GM12878 (cell line): ENCODE measurements at regions not wholly inside any gene's neighbourhood (a gene's known extent, or its start where the extent isn't known, plus 50 kb on each side); places are given as distances from the start of the nearest gene placed in this dataset.

ENCODE experiments used
- ATAC-seq: fragments of 200-7000 bp; cut with Tn5 transposase; 3 replicates; pipeline ENCODE4 v1.9.1; 2020; ENCODE audit warnings: mild to moderate bottlenecking, moderate library complexity
- BruUV-seq: library from RNA; stranded (reverse); fragments of 400-500 nt; replicated peaks from 2 replicates; lab custom pipeline; 2021; lab: Mats Ljungman, UMichigan
- CTCF ChIA-PET: fragments of 300-600 bp; sonication (Branson Sonifier 250); formaldehyde crosslinking; extraction: SDS; loops from one replicate; lab custom pipeline; 2021; ENCODE audit warnings: inconsistent platforms; lab: Yijun Ruan, JAX
- POLR2A ChIA-PET: fragments of 350-600 bp; formaldehyde crosslinking; extraction: SDS; loops from one replicate; lab custom pipeline; 2021; ENCODE audit warnings: inconsistent platforms; lab: Charles Lee
- RAD21 ChIA-PET: fragments of 300-600 bp; sonication (Branson Sonifier 250); formaldehyde crosslinking; loops from one replicate; lab custom pipeline; 2023; ENCODE audit warnings: antibody characterized with exemption; ENCODE audit not compliant: unreplicated experiment; lab: Charles Lee
- SMC1A ChIA-PET: fragments of 300-600 bp; sonication (Branson Sonifier 250); formaldehyde crosslinking; loops from one replicate; lab custom pipeline; 2023; ENCODE audit not compliant: unreplicated experiment, uncharacterized antibody; lab: Charles Lee
- DNase-seq: peaks from one replicate; pipeline ENCODE4 v3.0.0-alpha.2; 2011; ENCODE audit warnings: low read depth, low spot score
- FAIRE-seq: peaks from 3 replicates; lab custom pipeline; 2011; peaks lifted over from hg19 to GRCh38; lab: Jason Lieb, UNC
- H2AFZ ChIP-seq: 2 replicates; pipeline ENCODE4 v1.6.0; 2011; ENCODE audit warnings: low read depth, low read length, control low read depth; ENCODE audit not compliant: control insufficient read depth
- H3K27ac ChIP-seq: 2 replicates; pipeline ENCODE4 v1.5.1; 2011; ENCODE audit warnings: control low read depth; ENCODE audit not compliant: control insufficient read depth, insufficient read depth
- H3K27me3 ChIP-seq, 2 experiments: replicated peaks in 1 of 2; 2 replicates each; pipeline versions ENCODE4 v1.6.0 to v1.6.1; 2011; ENCODE audit warnings: low read length in 1 of 2; ENCODE audit not compliant: control insufficient read depth in 2 of 2, insufficient read depth in 2 of 2
- H3K36me3 ChIP-seq, 2 experiments: 2 replicates each; pipeline ENCODE4 v1.5.1; 2011; ENCODE audit warnings: low read length in 1 of 2; ENCODE audit not compliant: control insufficient read depth in 2 of 2, insufficient read depth in 2 of 2
- H3K4me1 ChIP-seq: 2 replicates; pipeline ENCODE4 v1.6.1; 2011; ENCODE audit warnings: mild to moderate bottlenecking, low read length, moderate library complexity, mixed read lengths; ENCODE audit not compliant: control insufficient read depth, insufficient read depth
- H3K4me2 ChIP-seq: 2 replicates; pipeline ENCODE4 v1.6.0; 2011; ENCODE audit warnings: control low read depth; ENCODE audit not compliant: control insufficient read depth, insufficient read depth
- H3K4me3 ChIP-seq: fragments of 200-600 bp; sonication (generic); 2 replicates; pipeline ENCODE4 v1.5.1; 2016
- H3K79me2 ChIP-seq: 2 replicates; pipeline ENCODE4 v1.6.0; 2011; ENCODE audit warnings: low read length; ENCODE audit not compliant: control insufficient read depth, insufficient read depth
- H3K9ac ChIP-seq: 2 replicates; pipeline ENCODE4 v1.8.0; 2011; ENCODE audit warnings: low read length, control low read depth, mixed read lengths; ENCODE audit not compliant: control insufficient read depth, insufficient read depth
- H3K9me3 ChIP-seq: replicated peaks from 3 replicates; pipeline ENCODE4 v1.5.1; 2011; ENCODE audit warnings: mild to moderate bottlenecking, low read length; ENCODE audit not compliant: control insufficient read depth, insufficient read depth
- H4K20me1 ChIP-seq: 2 replicates; pipeline ENCODE4 v1.6.0; 2011; ENCODE audit not compliant: control insufficient read depth, insufficient read depth
- BCL11A ChIP-seq: IDR thresholded peaks from 2 replicates; pipeline ENCODE4 v1.6.1; 2011; ENCODE audit warnings: low read depth, low read length
- IKZF2 ChIP-seq, 2 experiments: fragments of 450-650 bp; IDR thresholded peaks; 2 replicates each; pipeline ENCODE4 v1.6.1; 2017; ENCODE audit warnings: mild to moderate bottlenecking in 2 of 2, moderate library complexity in 2 of 2
- POLR2A ChIP-seq: IDR thresholded peaks from 2 replicates; pipeline ENCODE4 v1.6.1; 2011; ENCODE audit warnings: low read depth, mild to moderate bottlenecking, low read length
- RELA ChIP-seq: fragments of 450-650 bp; IDR thresholded peaks from 2 replicates; pipeline ENCODE4 v1.8.0; 2014; ENCODE audit warnings: borderline replicate concordance; ENCODE audit not compliant: partially characterized antibody
- WRNIP1 ChIP-seq: IDR thresholded peaks from 2 replicates; pipeline ENCODE4 v1.6.1; 2011; ENCODE audit warnings: low read depth, low read length, improper control_type of control experiment, borderline replicate concordance
- YY1 ChIP-seq: IDR thresholded peaks from 2 replicates; pipeline ENCODE4 v1.6.1; 2011; ENCODE audit warnings: low read depth, mild to moderate bottlenecking, low read length
- ZNF217 ChIP-seq: fragments of 450-650 bp; IDR thresholded peaks from 2 replicates; pipeline ENCODE4 v1.6.1; 2017; ENCODE audit warnings: antibody characterized with exemption, mild to moderate bottlenecking
- in situ Hi-C: fragments of 300-500 bp; cut with MboI; formaldehyde crosslinking; loops from 9 replicates; pipeline ENCODE4 v1.14.3; 2018; ENCODE audit warnings: mixed read lengths
- intact Hi-C: fragments of 100-400 bp; cut with micrococcal nuclease; formaldehyde crosslinking; loops from one replicate; pipeline ENCODE4 v1.14.2; 2022; ENCODE audit not compliant: unreplicated experiment
- TF ChIP-seq, protein P1 (sequence below): fragments of 450-650 bp; IDR thresholded peaks from 2 replicates; pipeline ENCODE4 v1.6.1; 2016; ENCODE audit warnings: mild to moderate bottlenecking
- TF ChIP-seq, protein P2 (sequence below): fragments of 450-650 bp; formaldehyde crosslinking; IDR thresholded peaks from 2 replicates; pipeline ENCODE4 v1.4.0; 2022; ENCODE audit warnings: mild to moderate bottlenecking, moderate library complexity

DNA sequence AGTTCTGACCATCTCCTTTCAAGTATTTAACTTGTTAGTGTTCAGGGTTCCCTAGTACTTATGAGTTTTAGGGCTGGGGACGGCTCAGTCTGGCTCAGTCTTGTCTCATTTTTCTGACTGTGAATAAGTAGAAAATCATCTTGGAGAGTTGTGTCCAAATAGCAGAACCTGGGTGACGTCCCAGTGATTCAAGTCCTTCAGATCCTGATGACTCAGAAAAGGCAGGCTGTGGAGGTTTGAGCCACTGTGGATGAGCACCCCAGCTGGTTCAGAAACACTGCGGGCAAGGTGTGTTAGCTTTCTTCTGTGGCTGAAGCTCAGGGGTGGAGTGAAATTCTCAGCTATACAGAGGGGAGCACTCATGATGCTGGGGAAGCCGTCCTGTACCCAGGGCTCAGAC, 154.4 kb upstream of the NPY start (continued):
- TF ChIP-seq, protein P1, sequence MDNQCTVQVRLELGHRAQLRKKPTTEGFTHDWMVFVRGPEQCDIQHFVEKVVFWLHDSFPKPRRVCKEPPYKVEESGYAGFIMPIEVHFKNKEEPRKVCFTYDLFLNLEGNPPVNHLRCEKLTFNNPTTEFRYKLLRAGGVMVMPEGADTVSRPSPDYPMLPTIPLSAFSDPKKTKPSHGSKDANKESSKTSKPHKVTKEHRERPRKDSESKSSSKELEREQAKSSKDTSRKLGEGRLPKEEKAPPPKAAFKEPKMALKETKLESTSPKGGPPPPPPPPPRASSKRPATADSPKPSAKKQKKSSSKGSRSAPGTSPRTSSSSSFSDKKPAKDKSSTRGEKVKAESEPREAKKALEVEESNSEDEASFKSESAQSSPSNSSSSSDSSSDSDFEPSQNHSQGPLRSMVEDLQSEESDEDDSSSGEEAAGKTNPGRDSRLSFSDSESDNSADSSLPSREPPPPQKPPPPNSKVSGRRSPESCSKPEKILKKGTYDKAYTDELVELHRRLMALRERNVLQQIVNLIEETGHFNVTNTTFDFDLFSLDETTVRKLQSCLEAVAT, result no peak
- TF ChIP-seq, protein P2, sequence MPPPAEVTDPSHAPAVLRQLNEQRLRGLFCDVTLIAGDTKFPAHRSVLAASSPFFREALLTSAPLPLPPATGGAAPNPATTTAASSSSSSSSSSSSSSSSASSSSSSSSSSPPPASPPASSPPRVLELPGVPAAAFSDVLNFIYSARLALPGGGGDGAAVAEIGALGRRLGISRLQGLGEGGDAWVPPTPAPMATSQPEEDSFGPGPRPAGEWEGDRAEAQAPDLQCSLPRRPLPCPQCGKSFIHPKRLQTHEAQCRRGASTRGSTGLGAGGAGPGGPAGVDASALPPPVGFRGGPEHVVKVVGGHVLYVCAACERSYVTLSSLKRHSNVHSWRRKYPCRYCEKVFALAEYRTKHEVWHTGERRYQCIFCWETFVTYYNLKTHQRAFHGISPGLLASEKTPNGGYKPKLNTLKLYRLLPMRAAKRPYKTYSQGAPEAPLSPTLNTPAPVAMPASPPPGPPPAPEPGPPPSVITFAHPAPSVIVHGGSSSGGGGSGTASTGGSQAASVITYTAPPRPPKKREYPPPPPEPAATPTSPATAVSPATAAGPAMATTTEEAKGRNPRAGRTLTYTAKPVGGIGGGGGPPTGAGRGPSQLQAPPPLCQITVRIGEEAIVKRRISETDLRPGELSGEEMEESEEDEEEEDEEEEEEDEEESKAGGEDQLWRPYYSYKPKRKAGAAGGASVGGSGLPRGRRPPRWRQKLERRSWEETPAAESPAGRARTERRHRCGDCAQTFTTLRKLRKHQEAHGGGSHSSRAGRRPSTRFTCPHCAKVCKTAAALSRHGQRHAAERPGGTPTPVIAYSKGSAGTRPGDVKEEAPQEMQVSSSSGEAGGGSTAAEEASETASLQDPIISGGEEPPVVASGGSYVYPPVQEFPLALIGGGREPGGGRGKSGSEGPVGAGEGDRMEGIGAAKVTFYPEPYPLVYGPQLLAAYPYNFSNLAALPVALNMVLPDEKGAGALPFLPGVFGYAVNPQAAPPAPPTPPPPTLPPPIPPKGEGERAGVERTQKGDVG (CRISPR knock-in tag), result no peak
- no peak for TF ChIP-seq WRNIP1

DNA sequence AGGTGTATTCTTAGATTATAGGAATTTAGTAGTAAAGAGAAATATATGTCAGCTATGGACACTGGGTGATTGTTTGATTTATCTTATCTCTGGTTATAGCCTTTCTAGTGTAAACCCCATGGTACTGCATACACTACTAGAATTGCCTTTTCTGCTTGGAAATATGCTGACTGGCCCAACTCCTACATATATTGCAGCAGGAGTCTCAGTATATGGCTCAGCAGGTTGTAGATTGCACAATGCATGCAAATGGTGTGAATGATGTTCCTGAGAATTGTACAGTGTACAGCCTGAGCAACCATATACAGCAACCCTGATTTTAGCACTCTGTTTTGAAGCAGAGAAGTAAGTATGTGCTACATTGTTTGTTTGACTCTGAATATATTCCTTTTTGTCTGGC, 153.4 kb upstream of the NPY start:
- peaks cover 6% of the 10 kb centered on the region; the same call in 1 of the 2 replicates for H3K4me1 ChIP-seq
- H3K27ac ChIP-seq, result no peak overlapping the region
- H4K20me1 ChIP-seq, result no peaks in the 10 kb centered on the region
- no peaks in the 10 kb centered on the region for H3K79me2 ChIP-seq
- ChIA-PET SMC1A (no interaction called here), RAD21 (no interaction called here), POLR2A (no interaction called here), CTCF (no interaction called here)
- no TSS peak for BruUV-seq
- no peak overlapping the region for H3K4me2 ChIP-seq
- FAIRE-seq, result no peak
- H3K4me3 ChIP-seq, result no peak overlapping the region
- no peak overlapping the region for H2AFZ ChIP-seq
- no peak overlapping the region for H3K9ac ChIP-seq
- intact Hi-C loops (no loop called here), in situ Hi-C loops (no loop called here)
- TF ChIP-seq IKZF2 (IDR thresholded peaks at IDR 0.05), result no peak
- TF ChIP-seq BCL11A, result no peak
- no peak for TF ChIP-seq RELA
- TF ChIP-seq POLR2A, result no peak
- TF ChIP-seq ZNF217, result no peak
- TF ChIP-seq YY1, result no peak
- TF ChIP-seq, protein P1, result no peak
- no peak for ATAC-seq
- H3K9me3 ChIP-seq, result no peaks in the 10 kb centered on the region
- H3K36me3 ChIP-seq, result no peaks in the 10 kb centered on the region
- H3K27me3 ChIP-seq, result no peaks in the 10 kb centered on the region; a peak in 1 of 4 replicates
- DNase-seq, result no peak
